HG03378 (cell line): ENCODE measurements at regions not wholly inside any gene's neighbourhood (a gene's known extent, or its start where the extent isn't known, plus 50 kb on each side); places are given as distances from the start of the nearest gene placed in this dataset.

ENCODE experiments used
- ATAC-seq: cut with Tn5 transposase; IDR thresholded peaks from one replicate; pipeline ENCODE4 v1.9.1; 2021; ENCODE audit warnings: mild to moderate bottlenecking, moderate library complexity; ENCODE audit not compliant: unreplicated experiment

- no peak for ATAC-seq
Observed at GRCh38 chr10:123567984-123568739, 98.0 kb upstream of the GPR26 start.

- ATAC-seq, result no peak
Observed at GRCh38 chr10:123568751-123569150, 97.4 kb upstream of the GPR26 start.

GRCh38 chr10:123569436-123570035 is 96.6 kb upstream of the GPR26 start:
- no peak for ATAC-seq

GRCh38 chr10:123570051-123570897 is 95.9 kb upstream of the GPR26 start:
- ATAC-seq, result no peak

GRCh38 chr10:123570898-123571515 is 95.1 kb upstream of the GPR26 start:
- no peak for ATAC-seq

- ATAC-seq, result no peak
Observed at GRCh38 chr10:123571978-123572377, 94.2 kb upstream of the GPR26 start.

- ATAC-seq, result no peak
Observed at GRCh38 chr10:123573236-123574108, 92.7 kb upstream of the GPR26 start.

- no peak for ATAC-seq
Observed at GRCh38 chr10:123574109-123574698, 92.0 kb upstream of the GPR26 start.

GRCh38 chr10:123575105-123575504 is 91.0 kb upstream of the GPR26 start:
- no peak for ATAC-seq

GRCh38 chr10:123576706-123577105 is 89.4 kb upstream of the GPR26 start:
- no peak for ATAC-seq

- ATAC-seq, result no peak
Observed at GRCh38 chr10:123577921-123578461, 88.2 kb upstream of the GPR26 start.

GRCh38 chr10:123578721-123579120 is 87.4 kb upstream of the GPR26 start:
- no peak for ATAC-seq

- ATAC-seq, result no peak
Observed at GRCh38 chr10:123579675-123580074, 86.5 kb upstream of the GPR26 start.

- no peak for ATAC-seq
Observed at GRCh38 chr10:123580426-123580825, 85.7 kb upstream of the GPR26 start.

GRCh38 chr10:123581656-123582055 is 84.5 kb upstream of the GPR26 start:
- ATAC-seq, result no peak

GRCh38 chr10:123582084-123582989 is 83.8 kb upstream of the GPR26 start:
- no peak for ATAC-seq

GRCh38 chr10:123583639-123584418 is 82.3 kb upstream of the GPR26 start:
- ATAC-seq, result no peak

- ATAC-seq, result no peak
Observed at GRCh38 chr10:123584419-123584775, 81.8 kb upstream of the GPR26 start.
